Adrenal gland (tissue), 9 donors: ENCODE measurements at regions not wholly inside any gene's neighbourhood (a gene's known extent, or its start where the extent isn't known, plus 50 kb on each side); places are given as distances from the start of the nearest gene placed in this dataset.

Experiments
- DNase-seq, 7 donors: peaks; one replicate each; pipeline ENCODE4 v3.0.0-alpha.2; 2019 to 2020
- H3K27ac ChIP-seq, 5 donors: fragments of 200-600 bp; sonication (generic) in 4 of 5; 1 replicate in 3 of 5; 2 replicates in 2 of 5; pipeline versions ENCODE4 v1.5.1 to v1.8.0; 2016 to 2020; ENCODE audit warnings: mild to moderate bottlenecking in 1 of 5
- H3K27me3 ChIP-seq: fragments of 200-600 bp; 2 replicates; pipeline ENCODE4 v1.8.0; 2021
- H3K36me3 ChIP-seq, 2 donors: fragments of 200-600 bp; replicated peaks in 1 of 2; 1 replicate in 1 of 2; 2 replicates in 1 of 2; pipeline versions ENCODE4 v1.5.1 to v1.8.0; 2018 to 2022
- H3K4me1 ChIP-seq, 2 donors: fragments of 200-600 bp; replicated peaks in 1 of 2; 1 replicate in 1 of 2; 2 replicates in 1 of 2; pipeline versions ENCODE4 v1.5.1 to v1.8.0; 2018 to 2021
- H3K4me3 ChIP-seq, 4 donors: fragments of 200-600 bp; sonication (generic) in 3 of 4; one replicate each; pipeline ENCODE4 v1.5.1; 2016 to 2018
- H3K9me3 ChIP-seq, 3 donors: fragments of 200-600 bp; sonication (generic) in 1 of 3; replicated peaks in 1 of 3; 1 replicate in 2 of 3; 2 replicates in 1 of 3; pipeline versions ENCODE4 v1.5.1 to v1.8.0; 2016 to 2021
- POLR2A ChIP-seq, 2 donors: fragments of 450-650 bp; IDR thresholded peaks; one replicate each; pipeline ENCODE4 v1.6.1; 2017; ENCODE audit warnings: antibody characterized with exemption in 2 of 2, mild to moderate bottlenecking in 2 of 2, moderate library complexity in 1 of 2
- WGBS, 4 donors: extraction: QIAGEN DNeasy Blood & Tissue Kit in 2 of 4; methylation state at CpG; one replicate each; pipeline versions ENCODE4 v1.1.5 to v1.1.7; 2013 to 2017; 5-methylcytosine and 5-hydroxymethylcytosine counted together
- intact Hi-C, 2 donors: fragments of 100-400 bp; cut with DNase I; formaldehyde crosslinking; loops; one replicate each; pipeline versions ENCODE4 v1.14.1 to v1.15.0; 2022 to 2023
- TF ChIP-seq, protein P1 (sequence below), 6 experiments: fragments of 450-650 bp in 4 of 6; fragments of 200-600 bp in 2 of 6; sonication (generic) in 1 of 6; IDR thresholded peaks; 1 replicate in 5 of 6; 2 replicates in 1 of 6; pipeline versions ENCODE4 v1.5.1 to v1.8.0; 2016 to 2021; ENCODE audit warnings: antibody characterized with exemption in 6 of 6, mild to moderate bottlenecking in 2 of 6, moderate library complexity in 1 of 6
- donor health status: healthy with polysubstance abuse.
- donor health status: Bipolar disorder and iron deficiency.
- donor health status: DM: yes; HTN: yes; CAD: no.
- donor health status: DM: no; HTN: no; CAD: no.
- donor health status: DM: no; HTN: no; CAD: no.

DNA sequence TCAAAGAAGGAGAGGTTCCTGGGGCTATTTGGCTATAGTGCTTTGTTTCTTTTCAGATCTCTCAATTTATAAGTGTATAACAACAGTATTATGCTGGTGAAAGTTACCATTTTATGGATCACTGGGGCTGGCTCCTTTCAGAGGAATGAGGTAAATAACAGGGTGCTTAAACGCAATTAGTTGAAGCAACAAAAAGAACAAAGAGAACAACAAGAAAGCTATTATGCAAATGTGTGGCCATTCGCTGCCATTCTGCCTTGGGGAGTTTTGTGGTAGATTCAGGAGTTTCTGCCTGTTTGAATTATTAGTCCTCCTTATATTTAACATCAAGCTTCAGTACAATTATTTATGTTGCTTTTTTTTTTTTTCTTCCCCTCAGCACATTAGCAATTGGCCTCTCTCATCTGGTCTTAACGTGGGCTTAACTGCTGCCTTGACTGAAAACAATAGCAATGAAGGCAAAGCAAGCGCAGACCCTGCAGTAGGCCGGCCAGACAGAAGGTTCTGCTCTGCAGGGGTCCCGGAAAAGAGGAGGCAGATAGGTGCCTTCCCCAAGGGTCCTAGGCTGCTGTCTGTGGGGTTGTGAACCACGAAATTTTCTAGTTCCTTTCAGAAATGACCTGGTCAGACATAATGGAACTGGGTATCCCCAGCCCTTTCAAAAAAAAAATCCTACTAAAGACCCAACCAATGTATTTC is 339.9 kb upstream of the PODXL start:
- Histone ChIP-seq H3K9me3 (no peaks in the 10 kb centered on the region), H3K4me3 (no peak overlapping the region), H3K4me1 (no peaks in the 10 kb centered on the region), H3K27me3 (no peaks in the 10 kb centered on the region), H3K27ac (no peak overlapping the region), H3K36me3 (no peaks in the 10 kb centered on the region)
- intact Hi-C loops, result no loop called here
- no peak for DNase-seq
- WGBS, 4 donors, result 66 to 75% (median 70%) methylated on average over 7 of the region's 7 CpGs
- no peak for TF ChIP-seq POLR2A (IDR thresholded peaks at IDR 0.05)
- TF ChIP-seq, protein P1, sequence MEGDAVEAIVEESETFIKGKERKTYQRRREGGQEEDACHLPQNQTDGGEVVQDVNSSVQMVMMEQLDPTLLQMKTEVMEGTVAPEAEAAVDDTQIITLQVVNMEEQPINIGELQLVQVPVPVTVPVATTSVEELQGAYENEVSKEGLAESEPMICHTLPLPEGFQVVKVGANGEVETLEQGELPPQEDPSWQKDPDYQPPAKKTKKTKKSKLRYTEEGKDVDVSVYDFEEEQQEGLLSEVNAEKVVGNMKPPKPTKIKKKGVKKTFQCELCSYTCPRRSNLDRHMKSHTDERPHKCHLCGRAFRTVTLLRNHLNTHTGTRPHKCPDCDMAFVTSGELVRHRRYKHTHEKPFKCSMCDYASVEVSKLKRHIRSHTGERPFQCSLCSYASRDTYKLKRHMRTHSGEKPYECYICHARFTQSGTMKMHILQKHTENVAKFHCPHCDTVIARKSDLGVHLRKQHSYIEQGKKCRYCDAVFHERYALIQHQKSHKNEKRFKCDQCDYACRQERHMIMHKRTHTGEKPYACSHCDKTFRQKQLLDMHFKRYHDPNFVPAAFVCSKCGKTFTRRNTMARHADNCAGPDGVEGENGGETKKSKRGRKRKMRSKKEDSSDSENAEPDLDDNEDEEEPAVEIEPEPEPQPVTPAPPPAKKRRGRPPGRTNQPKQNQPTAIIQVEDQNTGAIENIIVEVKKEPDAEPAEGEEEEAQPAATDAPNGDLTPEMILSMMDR (IDR thresholded peaks at IDR 0.05), result no peak

DNA sequence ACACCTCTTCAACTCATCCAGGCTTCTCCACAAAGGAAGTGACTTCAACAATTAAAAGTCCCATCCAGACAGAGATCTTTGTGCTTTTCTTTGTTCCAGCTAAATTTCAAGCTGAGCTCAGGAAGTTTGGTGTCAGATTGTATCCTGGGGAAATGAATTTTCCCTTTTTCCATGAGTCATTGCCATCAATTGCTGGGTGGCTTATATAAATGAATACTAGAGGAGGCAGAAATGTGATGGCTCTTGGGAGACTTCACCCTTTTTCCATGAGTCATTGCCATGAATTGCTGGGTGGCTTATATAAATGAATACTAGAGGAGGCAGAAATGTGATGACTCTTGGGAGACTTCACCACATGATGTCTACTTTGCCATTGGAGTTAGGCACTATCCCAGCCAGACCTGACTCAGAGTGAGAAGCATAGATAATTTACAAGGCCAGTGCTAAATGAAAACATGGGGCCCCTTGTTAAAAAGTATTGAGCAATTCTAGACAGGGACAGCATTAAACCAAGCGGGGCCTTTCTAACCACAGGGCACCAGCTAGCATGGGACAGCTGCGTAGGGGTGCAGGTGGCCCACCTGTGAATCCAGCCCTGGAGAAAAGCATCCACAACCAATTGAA is 339.2 kb upstream of the PODXL start:
- Histone ChIP-seq H3K36me3 (no peaks in the 10 kb centered on the region), H3K9me3 (no peaks in the 10 kb centered on the region), H3K4me1 (no peaks in the 10 kb centered on the region), H3K27ac (no peak overlapping the region), H3K4me3 (no peak overlapping the region), H3K27me3 (no peaks in the 10 kb centered on the region)
- WGBS, 4 donors, result 83 to 85% (median 84%) methylated on average over 2 of the region's 2 CpGs
- peak in 3 of 7 donors; percentile 20 to 43 (median 26) for DNase-seq
- intact Hi-C loops, result no loop called here
- TF ChIP-seq, protein P1 (IDR thresholded peaks at IDR 0.05), result no peak
- TF ChIP-seq POLR2A (IDR thresholded peaks at IDR 0.05), result no peak

- 63 to 85% (median 84%) methylated on average over 1 of the region's 1 CpG for WGBS, 4 donors
- H3K27ac ChIP-seq, result no peak overlapping the region
- intact Hi-C loops, result no loop called here
- no peak overlapping the region for H3K4me3 ChIP-seq
- H3K9me3 ChIP-seq, result no peaks in the 10 kb centered on the region
- no peak for DNase-seq
- H3K27me3 ChIP-seq, result no peaks in the 10 kb centered on the region
- no peaks in the 10 kb centered on the region for H3K36me3 ChIP-seq
- no peak for TF ChIP-seq POLR2A (IDR thresholded peaks at IDR 0.05)
- TF ChIP-seq, protein P1 (IDR thresholded peaks at IDR 0.05), result no peak
- H3K4me1 ChIP-seq, result no peaks in the 10 kb centered on the region
Measured at GRCh38 chr7:131893631-131894340, 337.4 kb upstream of the PODXL start.

DNA sequence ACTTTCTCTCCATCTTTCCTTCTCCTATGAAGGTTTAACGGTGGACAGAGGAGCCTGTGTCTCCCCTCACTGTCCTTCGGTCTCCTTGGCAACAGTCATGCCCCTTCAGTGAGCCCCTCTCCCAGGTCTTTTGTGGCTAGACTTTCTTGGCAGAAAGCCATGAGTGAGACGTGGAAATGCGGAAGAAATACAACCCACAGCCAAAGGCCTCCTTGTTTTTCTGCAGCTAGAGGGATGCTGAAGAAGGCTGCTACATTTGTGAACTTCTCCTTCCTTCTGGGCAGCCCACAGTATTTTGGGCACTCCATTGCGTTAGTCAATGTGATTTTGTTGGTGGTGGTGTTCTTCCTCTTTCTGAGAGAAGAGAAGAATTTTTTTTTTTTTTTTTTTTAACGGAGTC is 333.7 kb upstream of the PODXL start:
- no peak for TF ChIP-seq POLR2A (IDR thresholded peaks at IDR 0.05)
- H3K9me3 ChIP-seq, result no peaks in the 10 kb centered on the region
- no peak overlapping the region for H3K4me3 ChIP-seq
- WGBS, 4 donors, result 35 to 50% (median 44%) methylated on average over 6 of the region's 6 CpGs
- H3K4me1 ChIP-seq, result no peaks in the 10 kb centered on the region
- H3K27me3 ChIP-seq, result no peaks in the 10 kb centered on the region
- H3K36me3 ChIP-seq, result no peaks in the 10 kb centered on the region
- H3K27ac ChIP-seq, result no peak overlapping the region
- peak in 2 of 7 donors; percentile 3 to 18 for DNase-seq
- intact Hi-C loops, result no loop called here
